Peyer's patch (tissue), 4 donors: ENCODE measurements at regions not wholly inside any gene's neighbourhood (a gene's known extent, or its start where the extent isn't known, plus 50 kb on each side); places are given as distances from the start of the nearest gene placed in this dataset.

Experiments used
- CTCF ChIP-seq, 6 experiments: fragments of 450-650 bp in 4 of 6; fragments of 200-600 bp in 2 of 6; sonication (generic) in 1 of 6; IDR thresholded peaks; one replicate each; pipeline ENCODE4 v1.5.1; 2017 to 2019; ENCODE audit warnings: antibody characterized with exemption in 6 of 6, mild to moderate bottlenecking in 3 of 6, moderate library complexity in 1 of 6
- POLR2A ChIP-seq, 2 donors: fragments of 450-650 bp; IDR thresholded peaks; one replicate each; pipeline ENCODE4 v1.5.1; 2017; ENCODE audit warnings: antibody characterized with exemption in 2 of 2, mild to moderate bottlenecking in 2 of 2, moderate library complexity in 2 of 2

- TF ChIP-seq CTCF (IDR thresholded peaks at IDR 0.05) (no peak), POLR2A (IDR thresholded peaks at IDR 0.05) (no peak)
These were observed 246.1 kb upstream of the MEF2C start for GRCh38 chr5:89128906-89129625.
